ENCODE measurements at regions not wholly inside any gene's neighbourhood (a gene's known extent, or its start where the extent isn't known, plus 50 kb on each side); places are given as distances from the start of the nearest gene placed in this dataset.

DNA sequence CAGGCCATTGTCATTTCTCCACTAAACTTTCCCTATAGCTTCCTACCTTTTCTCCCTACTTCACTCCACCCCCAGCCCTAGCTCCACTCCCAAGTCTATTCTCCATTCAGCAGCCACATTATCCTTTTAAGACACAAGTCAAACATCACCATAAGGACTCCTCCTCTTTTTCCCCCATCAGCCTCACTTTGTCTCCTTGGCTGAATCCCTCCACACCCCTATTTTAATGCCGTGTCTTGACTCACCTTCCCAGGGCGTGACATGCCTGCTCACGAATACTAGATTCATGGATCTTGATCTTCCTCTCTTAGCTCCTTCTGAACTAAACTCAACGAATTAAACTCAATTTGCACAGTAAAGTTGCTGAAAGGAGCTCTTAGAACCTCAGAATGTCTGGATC lies 281.9 kb downstream of the PTTG2 start:
- no peaks in the 10 kb centered on the region for H3K27me3 ChIP-seq (ENCODE audit: insufficient read depth, low read length)
- H3K27ac ChIP-seq (ENCODE audit: low read depth, low read length): no peak overlapping the region
- H3K4me3 ChIP-seq (ENCODE audit: low read depth, low read length): no peak overlapping the region
- H3K4me1 ChIP-seq (ENCODE audit: control insufficient read depth, insufficient read depth, low read length, unreplicated experiment): peaks cover 1% of the 10 kb centered on the region
- no peaks in the 10 kb centered on the region for H3K36me3 ChIP-seq (ENCODE audit: insufficient read depth, low read length)
- H3K79me2 ChIP-seq (ENCODE audit: control insufficient read depth, insufficient read depth, low read length, unreplicated experiment): no peaks in the 10 kb centered on the region
- H2AFZ ChIP-seq (ENCODE audit: low read length, unreplicated experiment): no peak overlapping the region

DNA sequence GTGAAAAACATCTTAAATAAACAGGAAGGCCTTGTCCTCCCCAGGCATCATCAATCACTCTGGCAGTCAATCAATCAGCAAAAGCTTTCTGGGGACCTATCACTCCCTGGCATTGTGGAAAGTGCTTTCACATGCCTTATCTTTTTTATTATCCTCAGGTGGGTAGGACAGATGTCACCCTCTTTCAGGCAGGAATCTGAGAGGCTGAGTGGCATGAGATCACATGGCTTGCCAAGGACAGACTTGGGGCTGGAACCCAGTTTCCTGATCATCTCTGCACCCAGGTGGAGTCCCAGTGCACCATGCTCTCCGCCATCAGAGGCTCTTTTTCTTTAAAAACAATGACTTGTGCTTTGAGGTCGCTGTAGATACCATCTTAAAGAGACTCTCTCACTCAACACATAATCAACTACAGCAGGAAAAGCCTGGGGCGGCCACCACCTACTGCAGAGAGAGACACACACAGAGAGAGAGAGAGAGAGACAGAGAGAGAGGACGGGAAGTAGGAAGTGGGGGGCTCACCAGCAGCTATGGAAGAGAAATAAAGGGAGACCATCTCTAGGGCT lies 282.7 kb downstream of the PTTG2 start:
- Histone ChIP-seq H3K36me3 (ENCODE audit: insufficient read depth, low read length) (no peaks in the 10 kb centered on the region), H3K79me2 (ENCODE audit: control insufficient read depth, insufficient read depth, low read length, unreplicated experiment) (no peaks in the 10 kb centered on the region), H3K4me1 (ENCODE audit: control insufficient read depth, insufficient read depth, low read length, unreplicated experiment) (no peaks in the 10 kb centered on the region), H2AFZ (ENCODE audit: low read length, unreplicated experiment) (no peak overlapping the region), H3K4me3 (ENCODE audit: low read depth, low read length) (no peak overlapping the region), H3K27ac (ENCODE audit: low read depth, low read length) (no peak overlapping the region), H3K27me3 (ENCODE audit: insufficient read depth, low read length) (no peaks in the 10 kb centered on the region)

DNA sequence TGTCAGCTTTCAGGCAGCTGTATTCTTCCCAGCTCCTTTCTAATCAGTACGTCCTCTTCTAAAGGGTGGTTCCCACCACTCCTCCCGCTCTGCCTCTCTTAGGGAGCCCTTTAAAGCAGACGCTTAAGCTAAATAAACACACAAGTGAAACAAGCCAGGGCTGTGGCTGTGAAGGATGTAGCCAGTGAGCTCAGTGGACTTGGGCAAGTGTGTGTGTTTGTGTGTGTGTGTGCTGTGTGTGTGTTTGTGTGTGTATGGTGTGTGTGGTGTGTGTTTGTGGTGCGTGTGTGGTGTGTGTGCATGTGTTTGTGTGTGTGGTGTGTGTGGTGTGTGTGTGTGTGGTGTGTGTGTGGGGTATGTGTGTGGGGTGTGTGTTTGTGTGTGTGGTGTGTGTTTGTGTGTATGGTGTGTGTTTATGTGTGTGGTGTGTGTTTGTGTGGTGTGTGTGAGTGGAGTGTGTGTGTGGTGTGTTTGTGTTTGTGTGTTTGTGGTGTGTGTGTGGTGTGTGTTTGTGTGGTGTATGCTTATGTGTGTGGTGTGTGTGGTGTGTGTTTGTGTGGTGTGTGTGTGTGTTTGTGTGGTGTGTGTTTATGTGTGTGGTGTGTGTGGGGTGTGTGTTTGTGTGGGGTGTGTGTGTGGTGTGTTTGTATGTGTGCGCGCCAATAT lies 283.3 kb downstream of the PTTG2 start:
- Histone ChIP-seq H2AFZ (ENCODE audit: low read length, unreplicated experiment) (no peak overlapping the region), H3K27me3 (ENCODE audit: insufficient read depth, low read length) (no peaks in the 10 kb centered on the region), H3K4me3 (ENCODE audit: low read depth, low read length) (no peak overlapping the region), H3K4me1 (ENCODE audit: control insufficient read depth, insufficient read depth, low read length, unreplicated experiment) (no peaks in the 10 kb centered on the region), H3K79me2 (ENCODE audit: control insufficient read depth, insufficient read depth, low read length, unreplicated experiment) (no peaks in the 10 kb centered on the region), H3K27ac (ENCODE audit: low read depth, low read length) (no peak overlapping the region), H3K36me3 (ENCODE audit: insufficient read depth, low read length) (no peaks in the 10 kb centered on the region)

DNA sequence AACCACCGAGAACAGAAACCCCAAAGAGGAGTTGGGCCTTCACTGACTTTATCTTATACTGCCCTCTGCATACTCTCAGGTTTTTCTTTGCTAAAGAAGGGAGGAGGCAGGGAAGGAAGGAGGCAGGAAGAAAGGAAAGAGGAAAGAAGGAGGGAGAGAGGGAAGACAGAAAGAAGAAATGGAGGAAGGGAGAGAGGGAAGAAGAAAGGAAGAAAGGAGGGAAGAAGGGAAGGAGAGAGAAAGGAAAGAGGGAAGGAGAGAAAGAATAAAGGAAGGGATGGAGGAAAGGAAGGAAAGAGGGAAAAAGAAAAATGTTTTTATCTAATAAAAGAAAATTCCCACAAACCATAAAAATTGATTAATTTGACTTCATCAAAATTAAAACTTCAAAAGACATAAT lies 294.6 kb downstream of the PTTG2 start:
- Histone ChIP-seq H3K27me3 (ENCODE audit: insufficient read depth, low read length) (no peaks in the 10 kb centered on the region; the same call in 1 of the 2 replicates), H2AFZ (ENCODE audit: low read length, unreplicated experiment) (no peak overlapping the region), H3K4me1 (ENCODE audit: control insufficient read depth, insufficient read depth, low read length, unreplicated experiment) (no peaks in the 10 kb centered on the region), H3K27ac (ENCODE audit: low read depth, low read length) (no peak overlapping the region), H3K79me2 (ENCODE audit: control insufficient read depth, insufficient read depth, low read length, unreplicated experiment) (no peaks in the 10 kb centered on the region), H3K36me3 (ENCODE audit: insufficient read depth, low read length) (no peaks in the 10 kb centered on the region), H3K4me3 (ENCODE audit: low read depth, low read length) (no peak overlapping the region)

DNA sequence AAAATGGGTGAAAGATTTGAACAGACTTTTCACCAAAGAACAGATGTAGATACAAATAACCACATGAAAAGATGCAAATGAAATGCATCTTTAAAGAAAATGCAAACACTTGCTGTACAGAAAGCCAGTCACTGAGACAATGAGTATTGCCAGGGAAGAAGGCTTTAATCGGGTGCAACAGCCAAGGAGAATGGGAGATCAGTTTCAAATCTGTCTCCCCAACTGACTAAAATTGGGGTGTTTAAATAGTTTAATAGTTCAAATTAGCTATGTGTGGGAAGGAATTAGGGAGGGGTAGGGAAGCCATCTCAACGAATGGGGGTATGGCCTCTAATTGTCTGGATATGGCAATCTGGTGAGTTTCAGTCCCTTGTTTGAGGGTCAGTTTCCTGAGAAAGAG lies 295.4 kb downstream of the PTTG2 start:
- H3K27me3 ChIP-seq (ENCODE audit: insufficient read depth, low read length): no peaks in the 10 kb centered on the region; the same call in 1 of the 2 replicates
- H2AFZ ChIP-seq (ENCODE audit: low read length, unreplicated experiment): no peak overlapping the region
- H3K4me3 ChIP-seq (ENCODE audit: low read depth, low read length): no peak overlapping the region
- H3K27ac ChIP-seq (ENCODE audit: low read depth, low read length): no peak overlapping the region
- no peaks in the 10 kb centered on the region for H3K36me3 ChIP-seq (ENCODE audit: insufficient read depth, low read length)
- H3K4me1 ChIP-seq (ENCODE audit: control insufficient read depth, insufficient read depth, low read length, unreplicated experiment): no peaks in the 10 kb centered on the region
- H3K79me2 ChIP-seq (ENCODE audit: control insufficient read depth, insufficient read depth, low read length, unreplicated experiment): no peaks in the 10 kb centered on the region

DNA sequence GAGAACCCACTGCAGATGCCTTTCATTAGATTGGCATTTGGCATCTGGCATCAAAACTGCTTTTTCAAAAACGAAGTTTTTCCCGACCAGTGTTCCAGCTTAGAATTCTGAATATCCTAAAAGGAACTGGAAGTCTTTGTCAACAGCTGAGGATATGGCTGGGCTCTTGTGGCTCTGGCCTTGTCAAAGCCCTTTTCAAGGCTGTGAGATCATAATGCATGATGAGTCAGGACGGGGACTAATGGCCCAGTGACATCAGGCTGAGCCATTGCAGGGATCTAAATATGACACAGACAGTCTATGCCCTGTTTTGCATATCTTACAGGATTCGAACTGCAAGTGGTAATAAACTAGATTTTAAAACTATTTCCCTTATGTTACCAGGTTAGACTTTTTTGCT lies 306.4 kb downstream of the PTTG2 start:
- Histone ChIP-seq H3K27me3 (ENCODE audit: insufficient read depth, low read length) (no peaks in the 10 kb centered on the region), H2AFZ (ENCODE audit: low read length, unreplicated experiment) (no peak overlapping the region), H3K27ac (ENCODE audit: low read depth, low read length) (no peak overlapping the region), H3K4me3 (ENCODE audit: low read depth, low read length) (no peak overlapping the region), H3K36me3 (ENCODE audit: insufficient read depth, low read length) (no peaks in the 10 kb centered on the region), H3K79me2 (ENCODE audit: control insufficient read depth, insufficient read depth, low read length, unreplicated experiment) (no peaks in the 10 kb centered on the region), H3K4me1 (ENCODE audit: control insufficient read depth, insufficient read depth, low read length, unreplicated experiment) (peaks cover 2% of the 10 kb centered on the region)

DNA sequence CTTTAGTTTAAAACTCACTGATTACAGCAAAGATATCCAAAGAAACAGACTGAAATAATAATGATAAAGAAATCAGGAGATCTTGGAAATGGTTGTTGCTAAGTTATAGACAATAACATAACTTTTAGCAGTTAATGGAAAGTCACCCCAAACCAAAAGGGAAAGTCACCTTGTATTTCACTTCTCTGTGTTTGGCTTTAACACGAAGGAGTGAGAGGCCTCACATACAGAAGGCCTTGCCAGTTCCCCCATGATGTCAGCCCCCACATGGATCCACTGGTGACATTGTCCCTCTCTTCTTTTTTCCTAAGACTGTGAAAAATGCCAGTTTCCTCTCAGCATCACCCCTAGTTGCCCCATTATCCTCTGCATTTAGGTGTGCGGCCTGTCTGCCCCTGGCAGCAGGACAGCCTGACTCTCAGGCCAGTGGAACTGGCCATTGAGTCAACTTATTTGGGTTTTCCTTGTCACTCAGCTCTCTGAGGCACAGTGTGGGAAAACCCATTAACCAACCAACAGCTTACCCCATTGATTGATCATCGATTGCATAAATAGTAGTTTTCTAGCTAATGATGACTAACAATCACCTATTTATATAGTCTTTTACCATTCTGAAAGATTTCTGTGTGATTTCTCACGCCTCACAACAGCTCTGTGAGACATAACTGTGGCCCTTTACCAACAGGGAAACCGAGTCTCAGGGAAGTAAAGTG lies 308.1 kb downstream of the PTTG2 start:
- Histone ChIP-seq H3K27me3 (ENCODE audit: insufficient read depth, low read length) (no peaks in the 10 kb centered on the region), H3K27ac (ENCODE audit: low read depth, low read length) (no peak overlapping the region), H3K79me2 (ENCODE audit: control insufficient read depth, insufficient read depth, low read length, unreplicated experiment) (no peaks in the 10 kb centered on the region), H3K4me3 (ENCODE audit: low read depth, low read length) (no peak overlapping the region), H3K4me1 (ENCODE audit: control insufficient read depth, insufficient read depth, low read length, unreplicated experiment) (peaks cover 2% of the 10 kb centered on the region), H3K36me3 (ENCODE audit: insufficient read depth, low read length) (no peaks in the 10 kb centered on the region), H2AFZ (ENCODE audit: low read length, unreplicated experiment) (no peak overlapping the region)

DNA sequence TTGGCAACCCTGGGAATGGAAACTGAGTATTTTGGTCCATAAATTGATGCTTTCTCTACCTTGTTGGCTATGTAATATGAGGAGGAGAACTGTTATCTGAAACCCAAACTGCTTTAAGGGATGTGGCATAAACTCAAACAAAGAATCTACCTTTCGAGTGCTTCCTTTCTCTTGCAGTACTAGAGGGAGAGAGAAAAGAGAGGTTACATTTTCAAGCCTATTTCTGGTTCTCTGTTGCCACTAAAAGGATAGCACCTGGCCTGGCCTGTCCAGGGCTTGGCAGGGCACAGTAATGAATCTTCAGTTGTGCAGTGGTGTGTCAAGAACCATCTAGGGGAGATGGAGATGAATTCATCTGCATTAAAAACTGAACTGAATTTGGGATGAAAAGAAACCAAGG lies 308.6 kb downstream of the PTTG2 start:
- Histone ChIP-seq H2AFZ (ENCODE audit: low read length, unreplicated experiment) (no peak overlapping the region), H3K36me3 (ENCODE audit: insufficient read depth, low read length) (no peaks in the 10 kb centered on the region), H3K27me3 (ENCODE audit: insufficient read depth, low read length) (no peaks in the 10 kb centered on the region), H3K27ac (ENCODE audit: low read depth, low read length) (no peak overlapping the region), H3K79me2 (ENCODE audit: control insufficient read depth, insufficient read depth, low read length, unreplicated experiment) (no peaks in the 10 kb centered on the region), H3K4me1 (ENCODE audit: control insufficient read depth, insufficient read depth, low read length, unreplicated experiment) (peaks cover 2% of the 10 kb centered on the region), H3K4me3 (ENCODE audit: low read depth, low read length) (no peak overlapping the region)

DNA sequence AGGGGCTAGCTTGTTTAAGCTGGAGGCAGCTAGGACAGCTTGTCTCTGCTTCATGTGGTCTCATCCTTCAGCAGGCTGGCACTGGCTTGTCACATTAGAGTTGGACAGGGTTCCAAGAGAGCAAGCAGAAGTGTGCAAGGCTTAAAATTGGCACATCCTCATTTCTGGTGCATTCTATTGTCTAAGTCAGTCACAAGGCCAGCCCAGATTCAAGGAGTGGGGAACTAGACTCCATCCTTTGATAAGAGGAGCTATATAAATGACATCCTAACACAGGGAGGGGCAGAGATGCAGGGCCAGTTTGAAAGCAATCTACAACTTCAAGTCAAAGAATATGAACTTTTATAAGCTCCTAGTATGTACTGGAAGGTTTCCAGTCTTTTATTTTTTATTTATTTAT lies 313.2 kb downstream of the PTTG2 start:
- Histone ChIP-seq H3K4me1 (ENCODE audit: control insufficient read depth, insufficient read depth, low read length, unreplicated experiment) (no peaks in the 10 kb centered on the region), H3K27me3 (ENCODE audit: insufficient read depth, low read length) (no peaks in the 10 kb centered on the region), H3K4me3 (ENCODE audit: low read depth, low read length) (no peak overlapping the region), H3K36me3 (ENCODE audit: insufficient read depth, low read length) (no peaks in the 10 kb centered on the region), H3K27ac (ENCODE audit: low read depth, low read length) (no peak overlapping the region), H2AFZ (ENCODE audit: low read length, unreplicated experiment) (no peak overlapping the region), H3K79me2 (ENCODE audit: control insufficient read depth, insufficient read depth, low read length, unreplicated experiment) (no peaks in the 10 kb centered on the region)

DNA sequence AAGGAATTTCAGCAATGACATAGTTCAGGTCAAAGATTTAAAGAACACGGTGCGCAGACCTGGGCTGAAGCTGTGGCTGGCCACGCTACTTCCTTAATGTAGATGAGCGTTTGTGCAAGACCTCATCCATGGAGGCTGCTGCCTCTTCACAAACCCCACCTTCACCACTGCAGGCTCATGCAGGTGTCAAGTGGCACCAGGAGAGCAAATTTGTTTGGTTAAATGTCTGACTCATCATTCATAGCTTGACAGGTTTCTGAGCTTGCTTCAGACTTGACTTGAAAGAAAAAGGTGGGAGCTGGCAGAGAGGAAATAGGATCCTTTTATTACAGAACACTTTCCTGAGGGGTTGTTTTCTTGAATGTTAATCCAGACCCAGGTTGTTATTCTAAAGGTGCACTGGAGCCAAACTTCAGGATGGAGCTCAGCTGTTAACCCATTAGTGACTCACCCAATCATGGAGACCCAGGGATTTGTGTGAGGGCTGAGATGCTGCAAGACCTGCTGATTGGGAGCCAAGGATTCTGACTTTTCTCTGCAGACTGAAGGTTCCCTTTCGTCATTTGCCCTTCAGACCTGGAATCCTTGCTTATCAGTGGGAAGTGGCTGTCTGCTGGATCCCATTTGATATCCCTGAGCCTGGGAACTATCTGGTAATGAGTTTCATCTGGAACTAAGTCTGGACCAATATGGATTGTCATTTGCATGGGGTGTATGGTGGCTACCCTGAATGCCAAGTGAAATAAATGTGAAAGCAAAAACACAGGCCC lies 315.3 kb downstream of the PTTG2 start:
- no peak overlapping the region for H3K27ac ChIP-seq (ENCODE audit: low read depth, low read length)
- H2AFZ ChIP-seq (ENCODE audit: low read length, unreplicated experiment): no peak overlapping the region

More for the DNA sequence above, 315.3 kb downstream of the PTTG2 start:
- no peaks in the 10 kb centered on the region for H3K79me2 ChIP-seq (ENCODE audit: control insufficient read depth, insufficient read depth, low read length, unreplicated experiment)
- H3K36me3 ChIP-seq (ENCODE audit: insufficient read depth, low read length): no peaks in the 10 kb centered on the region
- no peaks in the 10 kb centered on the region for H3K4me1 ChIP-seq (ENCODE audit: control insufficient read depth, insufficient read depth, low read length, unreplicated experiment)
- H3K27me3 ChIP-seq (ENCODE audit: insufficient read depth, low read length): no peaks in the 10 kb centered on the region
- no peak overlapping the region for H3K4me3 ChIP-seq (ENCODE audit: low read depth, low read length)

All from ACC112 (cell line).